Sigmoid colon (tissue), 4 donors: ENCODE measurements at regions not wholly inside any gene's neighbourhood (a gene's known extent, or its start where the extent isn't known, plus 50 kb on each side); places are given as distances from the start of the nearest gene placed in this dataset.

Experiments used
- POLR2A ChIP-seq, 2 donors: fragments of 450-650 bp; IDR thresholded peaks; one replicate each; pipeline ENCODE4 v1.6.1; 2016; ENCODE audit warnings: antibody characterized with exemption in 2 of 2, mild to moderate bottlenecking in 2 of 2, moderate library complexity in 2 of 2
- POLR2AphosphoS5 ChIP-seq, 4 donors: sonication (generic); formaldehyde crosslinking; IDR thresholded peaks; one replicate each; pipeline ENCODE4 v1.6.1; 2017; ENCODE audit warnings: antibody characterized with exemption in 4 of 4

DNA sequence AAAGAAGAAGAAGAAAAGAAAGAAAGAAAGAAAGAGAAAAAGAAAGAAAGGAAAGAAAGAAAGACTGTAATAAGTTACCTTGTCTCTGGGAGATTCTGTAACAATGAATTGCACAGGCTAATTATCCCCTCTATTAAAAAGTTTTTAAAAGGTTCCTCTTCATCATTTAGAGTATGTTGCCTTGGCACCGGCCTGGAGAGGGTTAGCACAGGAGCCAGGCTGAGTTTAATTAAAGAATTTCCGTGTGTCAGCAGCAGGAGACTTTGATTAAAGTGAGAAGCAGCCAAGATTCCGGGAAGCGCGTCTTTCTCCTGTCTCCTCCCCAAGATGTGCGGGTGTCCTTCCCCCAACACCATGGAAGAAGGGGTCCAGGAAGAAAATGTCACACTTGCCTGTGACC, 92.8 kb upstream of the ETV6 start:
- no peak for TF ChIP-seq POLR2A (IDR thresholded peaks at IDR 0.05)
- no peak for TF ChIP-seq POLR2AphosphoS5 (IDR thresholded peaks at IDR 0.05)
